Activated T-helper 17 cell treated with anti-CD3 and anti-CD28 coated beads, Interleukin-2, amount 50 U/mL, for 72 hours (primary cell): ENCODE measurements at regions not wholly inside any gene's neighbourhood (a gene's known extent, or its start where the extent isn't known, plus 50 kb on each side); places are given as distances from the start of the nearest gene placed in this dataset.

Experiments
- ATAC-seq: fragments of 150-1000 bp; cut with Tn5 transposase; replicated peaks from 2 replicates; pipeline ENCODE4 v1.10.0; 2021; ENCODE audit warnings: mild to moderate bottlenecking, moderate library complexity
- H3K27ac Mint-ChIP-seq: one replicate; pipeline ENCODE4 v1.8.0; 2022; ENCODE audit warnings: mixed read lengths
- H3K27me3 Mint-ChIP-seq: one replicate; pipeline ENCODE4 v1.8.0; 2022; ENCODE audit warnings: mixed read lengths
- H3K36me3 Mint-ChIP-seq: one replicate; pipeline ENCODE4 v1.8.0; 2022; ENCODE audit warnings: low read depth, mild to moderate bottlenecking, mixed read lengths
- H3K4me1 Mint-ChIP-seq: one replicate; pipeline ENCODE4 v1.8.0; 2022; ENCODE audit warnings: mixed read lengths
- H3K4me3 Mint-ChIP-seq: one replicate; pipeline ENCODE4 v1.8.0; 2022; ENCODE audit warnings: mild to moderate bottlenecking, mixed read lengths
- H3K9me3 Mint-ChIP-seq: one replicate; pipeline ENCODE4 v1.8.0; 2022; ENCODE audit warnings: mixed read lengths

DNA sequence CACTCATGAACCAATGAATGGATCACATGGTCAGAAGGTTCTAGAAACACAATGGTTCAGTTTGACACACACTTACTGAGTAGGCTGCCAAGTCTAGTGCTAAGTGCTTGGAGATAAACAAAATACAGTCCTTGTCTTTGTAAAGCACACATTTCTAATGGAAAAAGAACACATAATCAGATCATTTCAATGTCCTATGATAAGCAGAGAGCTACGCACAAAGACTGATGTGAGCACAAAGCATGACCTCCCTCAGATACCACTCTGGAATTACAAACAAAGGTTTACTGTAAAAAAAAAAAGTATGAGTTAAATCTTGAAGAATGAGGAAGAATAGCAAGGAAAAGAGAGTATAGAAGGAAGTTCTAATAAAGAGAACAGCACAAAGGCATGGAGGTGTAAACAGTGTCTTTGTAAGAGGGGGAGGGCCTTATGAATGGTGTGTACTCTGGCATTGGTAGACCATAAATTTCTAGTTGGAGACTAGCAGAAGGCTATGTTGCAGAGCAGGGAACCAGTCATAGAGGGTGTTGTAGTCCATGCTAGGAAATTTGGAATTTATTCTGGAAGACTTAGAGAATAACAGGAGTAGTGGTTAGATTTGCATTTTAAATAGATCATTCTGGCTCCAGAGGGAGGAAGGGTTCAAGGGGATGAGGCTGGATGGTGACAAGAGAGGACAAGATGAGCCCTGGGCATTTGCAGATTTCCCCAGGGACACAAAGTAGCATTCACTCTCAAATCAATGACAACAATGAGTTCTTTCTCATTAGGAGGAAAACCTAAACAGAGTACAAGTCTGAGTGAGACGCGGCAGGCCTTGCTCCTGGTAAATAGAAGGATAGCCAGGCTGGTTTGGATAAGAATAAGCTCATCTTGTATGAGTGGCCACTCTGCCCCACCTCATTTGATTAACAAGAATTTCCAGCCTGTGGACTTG is 468.0 kb downstream of the TOX3 start:
- no peaks in the 10 kb centered on the region for H3K4me1 Mint-ChIP-seq
- no peaks in the 10 kb centered on the region for H3K27me3 Mint-ChIP-seq
- peaks cover 16% of the 10 kb centered on the region for H3K9me3 Mint-ChIP-seq
- no peak overlapping the region for H3K4me3 Mint-ChIP-seq
- H3K36me3 Mint-ChIP-seq = no peaks in the 10 kb centered on the region
- no peak overlapping the region for H3K27ac Mint-ChIP-seq
- ATAC-seq = no peak

DNA sequence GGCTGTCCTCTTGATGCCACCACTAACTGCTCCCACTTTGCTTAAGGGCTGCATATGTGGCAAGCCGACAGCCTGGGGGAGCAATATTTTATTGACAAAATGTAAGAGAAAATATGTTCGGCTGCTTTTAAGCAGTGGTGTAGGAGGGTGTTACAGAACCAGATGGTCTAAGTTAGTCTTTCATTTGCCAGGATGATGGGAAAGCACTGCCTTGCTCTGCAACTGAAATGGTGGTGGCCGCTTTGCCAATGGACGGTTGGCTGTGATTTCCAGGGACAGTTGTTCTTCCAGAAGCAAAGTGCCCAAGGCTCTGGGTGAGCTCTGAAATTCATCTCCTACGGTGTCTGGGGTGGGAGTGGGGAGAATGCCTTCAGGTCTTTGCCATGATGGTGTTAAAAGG is 469.3 kb downstream of the TOX3 start:
- Mint-ChIP-seq H3K9me3 (peaks cover 16% of the 10 kb centered on the region), H3K27me3 (no peaks in the 10 kb centered on the region), H3K4me3 (no peak overlapping the region), H3K4me1 (no peaks in the 10 kb centered on the region), H3K36me3 (no peaks in the 10 kb centered on the region), H3K27ac (no peak overlapping the region)
- no peak for ATAC-seq

DNA sequence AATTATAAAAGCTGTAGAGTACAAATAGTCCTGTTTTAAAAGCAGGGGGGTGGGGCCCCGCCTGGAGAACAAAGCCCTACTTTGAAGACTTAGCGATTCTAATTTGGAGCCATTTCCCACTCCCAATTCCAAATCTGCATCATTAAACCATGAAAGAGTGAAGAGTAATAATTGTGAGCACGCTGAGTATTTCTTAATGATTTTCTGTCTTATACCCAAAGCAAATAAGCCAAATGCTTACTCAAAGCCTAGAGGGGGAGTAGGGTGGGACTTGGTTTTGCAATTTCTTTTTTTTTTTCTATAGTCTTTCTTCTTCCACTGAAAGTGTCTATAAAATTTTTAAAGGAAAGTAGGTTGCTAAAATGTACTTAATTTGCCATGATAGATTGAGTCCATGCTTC is 470.1 kb downstream of the TOX3 start:
- H3K9me3 Mint-ChIP-seq = peaks cover 16% of the 10 kb centered on the region
- no peak overlapping the region for H3K27ac Mint-ChIP-seq
- no peaks in the 10 kb centered on the region for H3K4me1 Mint-ChIP-seq
- H3K36me3 Mint-ChIP-seq = no peaks in the 10 kb centered on the region
- no peak overlapping the region for H3K4me3 Mint-ChIP-seq
- ATAC-seq = no peak
- no peaks in the 10 kb centered on the region for H3K27me3 Mint-ChIP-seq

DNA sequence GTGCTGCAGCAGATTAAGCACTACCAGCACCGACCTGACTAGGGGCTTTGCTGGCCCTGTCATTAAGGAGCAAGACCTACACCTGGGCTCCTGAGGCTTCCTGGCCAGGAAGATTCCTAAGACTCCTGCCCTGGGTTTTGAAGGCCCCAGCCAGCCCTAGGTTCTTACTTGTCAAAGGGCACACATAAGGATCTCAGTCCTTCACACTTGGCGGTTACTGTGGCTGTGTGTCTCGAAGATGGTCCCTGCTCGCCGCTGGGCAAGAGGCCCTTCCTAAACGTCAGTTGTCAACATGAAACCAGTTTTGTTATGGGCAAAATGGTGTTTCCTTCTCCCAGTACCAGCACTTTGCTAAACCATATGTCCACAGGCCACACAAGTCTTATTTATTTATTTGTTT is 470.6 kb downstream of the TOX3 start:
- Mint-ChIP-seq H3K9me3 (peaks cover 16% of the 10 kb centered on the region), H3K4me3 (no peak overlapping the region), H3K4me1 (no peaks in the 10 kb centered on the region), H3K27me3 (no peaks in the 10 kb centered on the region), H3K36me3 (no peaks in the 10 kb centered on the region), H3K27ac (no peak overlapping the region)
- ATAC-seq = no peak

DNA sequence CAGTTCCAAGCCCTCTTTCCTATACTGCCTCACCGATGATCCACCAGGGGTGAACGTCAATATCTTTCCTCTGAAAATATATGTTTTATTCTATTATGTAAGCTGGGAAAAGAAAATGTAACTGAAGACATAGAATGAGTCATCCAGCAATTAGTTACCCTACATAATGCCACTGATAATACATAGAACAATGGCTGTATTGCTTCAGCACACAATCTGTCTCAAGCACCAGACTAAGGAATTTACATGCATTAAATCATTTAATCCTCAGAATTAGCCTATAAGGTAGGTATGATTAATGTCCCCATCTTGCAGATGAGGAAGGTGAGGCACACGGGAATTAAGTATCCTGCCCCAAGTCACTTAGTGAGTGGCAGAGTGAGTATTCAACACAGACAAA is 472.8 kb downstream of the TOX3 start:
- Mint-ChIP-seq H3K27me3 (peaks cover under 1% of the 10 kb centered on the region), H3K4me3 (no peak overlapping the region), H3K36me3 (no peaks in the 10 kb centered on the region), H3K4me1 (no peaks in the 10 kb centered on the region), H3K9me3 (peaks cover 17% of the 10 kb centered on the region), H3K27ac (no peak overlapping the region)
- ATAC-seq = no peak

DNA sequence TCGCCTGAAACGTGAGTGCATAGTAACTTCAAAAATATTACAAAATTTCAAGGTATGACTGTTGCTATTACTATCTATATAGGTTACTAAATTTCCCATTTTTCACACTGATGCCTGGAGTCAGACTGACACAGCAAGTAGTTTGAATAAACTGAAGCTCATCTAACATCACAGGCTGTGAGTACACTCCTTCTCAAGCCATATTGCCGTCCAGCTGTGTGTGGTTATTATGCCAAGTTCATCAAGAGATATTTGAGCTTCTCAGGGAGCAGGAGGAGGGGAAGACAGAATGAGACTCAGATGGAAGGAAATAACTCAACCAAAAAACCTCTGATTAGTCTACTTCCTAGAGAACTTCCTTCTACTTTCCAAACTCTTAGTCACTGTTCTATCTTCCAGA is 473.9 kb downstream of the TOX3 start:
- Mint-ChIP-seq H3K9me3 (peaks cover 13% of the 10 kb centered on the region), H3K36me3 (no peaks in the 10 kb centered on the region), H3K4me1 (no peaks in the 10 kb centered on the region), H3K4me3 (no peak overlapping the region), H3K27me3 (peaks cover 3% of the 10 kb centered on the region), H3K27ac (no peak overlapping the region)
- no peak for ATAC-seq

DNA sequence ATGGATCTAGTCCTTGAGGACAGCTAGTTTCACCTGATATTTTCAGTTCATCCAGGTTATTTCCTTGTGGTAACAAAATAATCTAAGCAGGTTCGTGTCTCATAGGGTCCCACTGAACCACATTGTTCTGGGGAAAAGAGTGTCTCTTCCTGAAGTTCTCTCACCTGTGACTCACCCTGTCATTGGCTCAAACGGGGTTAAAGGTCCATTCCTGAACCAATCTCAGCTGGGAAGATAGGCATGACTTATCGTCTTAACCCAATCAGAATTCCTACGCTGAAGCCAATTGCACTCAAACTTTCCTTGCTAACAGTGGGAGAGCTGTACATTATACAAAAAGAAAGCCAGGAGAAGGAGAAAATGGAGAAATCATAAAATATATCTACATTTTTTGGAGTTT is 475.8 kb downstream of the TOX3 start:
- no peak overlapping the region for H3K27ac Mint-ChIP-seq
- no peak overlapping the region for H3K4me3 Mint-ChIP-seq
- H3K9me3 Mint-ChIP-seq = peaks cover 7% of the 10 kb centered on the region
- H3K4me1 Mint-ChIP-seq = no peaks in the 10 kb centered on the region
- H3K27me3 Mint-ChIP-seq = peaks cover 3% of the 10 kb centered on the region
- ATAC-seq = no peak
- no peaks in the 10 kb centered on the region for H3K36me3 Mint-ChIP-seq

DNA sequence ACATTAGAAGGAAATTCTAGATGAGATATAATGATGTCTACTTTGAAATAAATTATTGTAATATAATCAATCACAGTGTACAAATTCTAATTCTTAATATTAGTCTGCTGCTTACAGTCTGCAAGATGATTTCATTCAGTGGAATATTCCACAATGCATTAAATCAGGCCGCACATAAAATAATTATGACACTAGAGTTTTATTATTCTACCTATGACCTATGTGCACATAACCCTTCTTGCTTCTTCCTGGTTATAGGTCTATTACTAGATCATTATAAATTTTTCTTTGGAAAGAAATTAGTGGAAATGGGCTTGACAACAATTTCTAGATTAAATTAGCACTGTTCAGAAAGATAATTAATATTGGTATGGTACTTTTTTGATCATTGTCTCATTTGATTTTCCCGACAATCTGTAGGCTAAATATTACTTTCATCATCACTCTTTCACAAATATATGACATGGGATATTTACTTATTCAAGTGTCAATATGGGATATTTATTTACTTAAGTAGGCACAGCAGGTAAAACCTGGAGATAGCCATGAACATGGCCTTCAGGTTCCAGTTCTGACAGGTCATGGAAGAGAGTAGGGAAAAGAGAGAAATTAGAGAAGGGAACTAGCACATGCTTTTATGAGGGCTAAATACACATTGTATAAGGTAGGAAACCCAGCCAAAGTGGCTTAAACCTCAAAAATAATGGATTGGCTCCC is 476.4 kb downstream of the TOX3 start:
- no peak for ATAC-seq
- no peaks in the 10 kb centered on the region for H3K36me3 Mint-ChIP-seq
- H3K4me1 Mint-ChIP-seq = no peaks in the 10 kb centered on the region

DNA sequence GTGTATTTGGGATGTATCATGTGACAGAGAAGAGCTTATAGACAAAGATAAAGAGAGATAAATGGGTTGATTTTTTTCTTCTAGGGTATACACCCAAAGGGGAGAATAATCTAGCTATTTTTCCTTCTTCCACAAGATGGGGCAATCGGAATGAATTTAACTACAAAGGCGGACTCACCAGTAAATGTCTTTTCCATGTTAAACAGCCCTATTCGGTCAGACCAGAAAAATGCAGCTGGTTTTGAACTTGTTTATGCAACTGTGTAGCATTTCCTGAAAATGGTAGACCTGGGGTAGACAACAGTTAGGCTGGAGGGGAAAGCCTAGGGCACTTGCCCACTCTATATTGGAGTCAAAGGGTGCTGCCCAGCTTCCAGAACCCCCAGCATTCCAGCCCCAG is 477.1 kb downstream of the TOX3 start:
- Mint-ChIP-seq H3K36me3 (no peaks in the 10 kb centered on the region), H3K27ac (no peak overlapping the region), H3K27me3 (peaks cover 3% of the 10 kb centered on the region), H3K9me3 (peaks cover 7% of the 10 kb centered on the region), H3K4me3 (no peak overlapping the region), H3K4me1 (no peaks in the 10 kb centered on the region)
- no peak for ATAC-seq

More for the DNA sequence above, 476.4 kb downstream of the TOX3 start:
- Mint-ChIP-seq H3K27me3 (peaks cover 3% of the 10 kb centered on the region), H3K9me3 (peaks cover 7% of the 10 kb centered on the region), H3K27ac (no peak overlapping the region), H3K4me3 (no peak overlapping the region)

DNA sequence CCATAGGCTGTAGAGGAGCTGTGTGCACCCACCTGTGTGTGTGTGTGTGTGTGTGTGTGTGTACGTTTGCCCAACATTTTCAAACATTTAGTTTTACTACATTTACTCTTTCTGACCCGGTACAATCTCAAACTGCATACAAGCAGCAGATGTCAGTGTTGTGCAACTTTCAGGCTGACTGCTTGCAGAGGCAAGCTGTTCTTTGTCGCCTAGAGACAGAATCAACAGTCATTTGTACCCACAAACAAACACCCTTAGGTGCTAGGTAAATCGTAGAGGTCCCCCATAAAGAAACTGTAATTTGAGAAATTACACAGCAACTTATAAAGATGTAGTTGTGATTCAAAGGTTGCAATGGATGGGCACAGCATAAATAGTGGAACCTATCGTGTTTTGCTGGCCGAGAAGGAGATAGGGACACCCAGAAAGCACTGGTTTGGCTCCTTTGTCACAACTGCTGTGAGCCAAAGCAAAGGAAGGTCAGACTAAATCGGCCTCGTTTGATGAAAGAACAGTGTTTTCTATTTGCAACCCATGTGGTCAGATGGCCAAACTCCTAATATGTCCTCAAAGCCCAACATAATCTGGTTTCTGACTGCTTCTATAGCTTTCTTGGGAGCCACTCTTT is 478.4 kb downstream of the TOX3 start:
- no peaks in the 10 kb centered on the region for H3K36me3 Mint-ChIP-seq
- no peak for ATAC-seq
- peaks cover 3% of the 10 kb centered on the region for H3K27me3 Mint-ChIP-seq

DNA sequence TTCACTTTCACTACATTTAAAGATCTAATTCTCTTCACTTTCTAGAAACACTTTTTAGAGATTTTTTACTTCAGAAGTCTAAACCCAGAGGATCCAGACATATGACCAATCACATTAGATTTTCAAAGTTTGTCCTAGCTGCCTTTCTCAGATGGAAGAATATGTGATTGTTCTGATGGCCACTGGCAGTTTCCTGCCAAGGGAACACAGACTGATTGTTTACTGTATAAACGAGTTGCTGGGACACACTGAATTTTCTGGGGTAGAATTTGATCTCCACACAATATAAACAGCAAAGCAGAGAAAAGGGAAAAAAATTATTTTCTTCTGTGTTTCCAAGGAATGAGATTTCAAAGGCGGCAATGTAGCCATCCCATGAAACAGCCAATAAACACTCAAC is 480.0 kb downstream of the TOX3 start:
- Mint-ChIP-seq H3K4me1 (no peaks in the 10 kb centered on the region), H3K9me3 (peaks cover 14% of the 10 kb centered on the region), H3K4me3 (no peak overlapping the region), H3K27ac (no peak overlapping the region), H3K27me3 (peaks cover 3% of the 10 kb centered on the region), H3K36me3 (no peaks in the 10 kb centered on the region)
- ATAC-seq = no peak

More for the DNA sequence above, 478.4 kb downstream of the TOX3 start:
- Mint-ChIP-seq H3K4me3 (no peak overlapping the region), H3K9me3 (peaks cover 6% of the 10 kb centered on the region), H3K27ac (no peak overlapping the region), H3K4me1 (no peaks in the 10 kb centered on the region)

DNA sequence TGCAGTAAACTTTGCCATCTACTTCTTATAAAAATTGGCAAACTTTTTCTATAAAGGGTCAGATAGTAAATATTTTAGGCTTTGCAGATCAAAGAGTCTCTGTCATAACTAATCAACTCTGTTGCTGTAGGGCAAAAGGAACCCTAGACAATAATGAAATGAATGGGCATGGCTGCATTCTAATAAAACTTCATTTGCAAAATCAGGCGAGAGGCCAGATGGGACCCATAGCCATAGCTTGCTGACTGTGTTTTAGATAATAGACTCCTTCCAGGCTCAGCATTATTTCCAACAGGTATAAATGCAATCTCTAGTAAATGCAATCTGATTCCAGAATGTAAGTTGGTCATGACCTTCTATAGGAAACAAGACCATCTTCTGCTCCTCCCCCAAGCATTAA is 490.7 kb downstream of the TOX3 start:
- H3K4me1 Mint-ChIP-seq = no peaks in the 10 kb centered on the region
- no peak for ATAC-seq
- no peak overlapping the region for H3K27ac Mint-ChIP-seq
- no peaks in the 10 kb centered on the region for H3K36me3 Mint-ChIP-seq
- no peaks in the 10 kb centered on the region for H3K27me3 Mint-ChIP-seq
- no peak overlapping the region for H3K4me3 Mint-ChIP-seq
- no peaks in the 10 kb centered on the region for H3K9me3 Mint-ChIP-seq

DNA sequence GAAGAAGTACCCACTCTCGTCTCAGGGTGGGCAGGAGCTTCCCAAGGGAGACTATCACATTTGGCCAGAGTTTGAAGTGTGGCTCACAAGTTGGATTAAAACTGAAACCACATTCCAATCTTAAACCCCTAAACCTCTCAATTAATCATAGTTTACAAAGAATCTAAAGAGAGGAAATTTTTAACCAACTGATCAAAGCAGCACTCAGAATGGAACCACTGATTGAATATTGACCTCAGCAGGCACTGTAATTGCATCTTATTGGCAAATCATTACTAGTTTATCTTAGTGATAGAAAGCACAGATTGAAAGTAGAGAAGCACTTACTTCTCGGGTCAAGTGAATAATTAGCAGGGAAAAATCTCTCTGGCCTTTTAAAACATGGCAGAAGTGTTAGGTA is 491.6 kb downstream of the TOX3 start:
- H3K27ac Mint-ChIP-seq = no peak overlapping the region
- H3K9me3 Mint-ChIP-seq = no peaks in the 10 kb centered on the region
- H3K4me1 Mint-ChIP-seq = no peaks in the 10 kb centered on the region
- no peak overlapping the region for H3K4me3 Mint-ChIP-seq
- H3K36me3 Mint-ChIP-seq = no peaks in the 10 kb centered on the region
- H3K27me3 Mint-ChIP-seq = no peaks in the 10 kb centered on the region
- ATAC-seq = no peak

DNA sequence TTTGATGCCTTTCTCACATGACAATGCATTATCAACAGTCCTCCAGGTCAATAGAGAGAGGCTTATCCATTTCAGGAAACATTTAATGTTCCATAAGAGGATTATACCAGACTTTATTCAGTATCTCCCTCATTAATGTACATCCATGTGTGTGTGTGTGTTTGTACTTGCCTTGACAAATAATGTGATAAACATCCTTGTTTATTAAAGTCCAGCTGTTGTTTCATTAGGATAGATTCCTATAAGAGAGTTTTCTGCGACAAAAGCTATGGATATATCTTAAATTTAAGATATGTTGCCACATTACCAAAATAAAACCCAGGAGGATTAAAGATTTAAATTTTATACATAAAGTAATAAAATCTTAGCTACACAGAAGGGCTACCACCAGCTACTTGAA is 492.6 kb downstream of the TOX3 start:
- Mint-ChIP-seq H3K36me3 (no peaks in the 10 kb centered on the region), H3K27me3 (no peaks in the 10 kb centered on the region), H3K27ac (no peak overlapping the region), H3K4me3 (no peak overlapping the region), H3K4me1 (no peaks in the 10 kb centered on the region), H3K9me3 (no peaks in the 10 kb centered on the region)
- no peak for ATAC-seq

DNA sequence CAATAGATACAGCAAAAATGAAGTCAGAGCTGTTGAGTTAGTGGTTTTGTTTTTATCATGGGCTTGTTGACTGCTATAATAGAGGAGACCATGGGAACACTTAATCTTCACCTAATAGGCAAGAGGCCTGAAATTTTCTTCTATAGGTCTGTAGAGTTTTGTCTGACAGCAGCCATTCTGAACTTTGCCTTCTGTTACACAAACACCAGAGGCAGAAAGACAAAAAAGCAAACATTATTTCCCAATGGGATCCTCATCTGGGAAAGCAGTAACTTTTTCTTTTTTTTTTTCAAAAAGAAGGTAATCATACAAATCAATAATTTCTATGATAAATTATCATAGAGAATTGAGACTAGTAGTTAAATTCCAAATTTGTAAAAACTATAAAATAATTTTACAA is 494.1 kb downstream of the TOX3 start:
- Mint-ChIP-seq H3K27me3 (no peaks in the 10 kb centered on the region), H3K9me3 (no peaks in the 10 kb centered on the region), H3K27ac (no peak overlapping the region), H3K36me3 (no peaks in the 10 kb centered on the region), H3K4me3 (no peak overlapping the region), H3K4me1 (no peaks in the 10 kb centered on the region)
- ATAC-seq = no peak
